ENCODE measurements at regions not wholly inside any gene's neighbourhood (a gene's known extent, or its start where the extent isn't known, plus 50 kb on each side); places are given as distances from the start of the nearest gene placed in this dataset.
"Not testable (repeated sequence)": the region's sequence is repeated elsewhere in the genome, so short reads cannot be mapped to it uniquely, and the experiment has no call there.

GRCh38 chr10:34889004-34889869 lies 74.1 kb upstream of the PARD3 start:
- Histone ChIP-seq H3K36me3 (ENCODE audit: control insufficient read depth in 2 of 2, insufficient read depth in 2 of 2, low read length in 2 of 2) (no peaks in the 10 kb centered on the region), H3K27ac (ENCODE audit: low read length) (no peak overlapping the region), H3K27me3 (ENCODE audit: control insufficient read depth in 1 of 2, insufficient read depth in 2 of 2, low read length in 2 of 2) (no peaks in the 10 kb centered on the region), H3K9ac (ENCODE audit: low read length in 2 of 2) (no peak overlapping the region), H3K9me3 (ENCODE audit: control insufficient read depth in 2 of 2, low read length in 2 of 2) (no peaks in the 10 kb centered on the region), H3K4me3 (ENCODE audit: low read length in 2 of 2) (no peak overlapping the region), H3K4me1 (ENCODE audit: control insufficient read depth, insufficient read depth, low read length) (no peaks in the 10 kb centered on the region)

DNA sequence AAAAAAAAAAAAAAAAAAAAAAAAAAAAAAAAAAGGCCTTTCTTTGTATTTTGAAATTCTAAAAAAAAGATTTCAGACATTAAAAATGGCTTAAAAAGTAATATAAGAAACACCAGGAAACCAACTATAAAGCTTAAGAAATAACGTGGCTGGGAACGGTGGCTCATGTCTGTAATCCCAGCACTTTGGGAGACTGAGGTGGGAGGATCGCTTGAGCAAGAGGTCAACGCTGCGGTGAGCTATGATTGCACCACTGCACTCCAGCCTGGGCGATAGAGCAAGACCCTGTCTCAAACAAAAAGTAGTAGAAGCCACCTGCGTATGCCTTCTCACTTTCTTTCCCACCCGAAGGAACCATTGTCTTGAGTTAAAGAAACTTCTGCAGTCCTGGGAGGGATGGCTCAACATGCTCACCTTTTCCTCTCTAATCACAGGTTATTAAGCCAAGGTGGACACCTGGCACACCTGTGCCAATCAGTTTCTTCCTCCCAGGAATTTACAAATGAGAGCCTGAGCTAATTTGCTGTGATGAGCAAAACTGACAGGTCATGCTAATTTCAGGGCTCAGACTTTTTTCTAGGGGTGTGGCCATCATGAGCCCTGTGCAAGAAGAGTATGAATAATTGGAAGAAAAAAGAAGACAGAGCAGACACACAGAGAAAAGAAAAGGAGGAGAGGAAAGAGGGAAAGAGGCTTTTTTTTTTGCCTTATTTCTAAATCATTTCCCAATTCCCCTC lies 72.0 kb upstream of the PARD3 start:
- no peaks in the 10 kb centered on the region for H3K9me3 ChIP-seq (ENCODE audit: control insufficient read depth in 2 of 2, low read length in 2 of 2)
- no peaks in the 10 kb centered on the region for H3K4me1 ChIP-seq (ENCODE audit: control insufficient read depth, insufficient read depth, low read length)
- no peak overlapping the region for H3K9ac ChIP-seq (ENCODE audit: low read length in 2 of 2)
- H3K27me3 ChIP-seq (ENCODE audit: control insufficient read depth in 1 of 2, insufficient read depth in 2 of 2, low read length in 2 of 2) = no peaks in the 10 kb centered on the region
- no peaks in the 10 kb centered on the region for H3K36me3 ChIP-seq (ENCODE audit: control insufficient read depth in 2 of 2, insufficient read depth in 2 of 2, low read length in 2 of 2)
- no peak overlapping the region for H3K4me3 ChIP-seq (ENCODE audit: low read length in 2 of 2)
- H3K27ac ChIP-seq (ENCODE audit: low read length) = no peak overlapping the region

- H3K4me3 ChIP-seq (ENCODE audit: low read length in 2 of 2) = no peak overlapping the region
- H3K27me3 ChIP-seq (ENCODE audit: control insufficient read depth in 1 of 2, insufficient read depth in 2 of 2, low read length in 2 of 2) = no peaks in the 10 kb centered on the region
Measured at GRCh38 chr10:34885898-34886297, 70.8 kb upstream of the PARD3 start.

GRCh38 chr10:34885011-34885410 lies 69.9 kb upstream of the PARD3 start:
- H3K36me3 ChIP-seq (ENCODE audit: control insufficient read depth in 2 of 2, insufficient read depth in 2 of 2, low read length in 2 of 2) = no peaks in the 10 kb centered on the region
- no peaks in the 10 kb centered on the region for H3K9me3 ChIP-seq (ENCODE audit: control insufficient read depth in 2 of 2, low read length in 2 of 2)
- H3K4me1 ChIP-seq (ENCODE audit: control insufficient read depth, insufficient read depth, low read length) = no peaks in the 10 kb centered on the region
- no peaks in the 10 kb centered on the region for H3K27me3 ChIP-seq (ENCODE audit: control insufficient read depth in 1 of 2, insufficient read depth in 2 of 2, low read length in 2 of 2)
- H3K4me3 ChIP-seq (ENCODE audit: low read length in 2 of 2) = no peak overlapping the region
- no peak overlapping the region for H3K9ac ChIP-seq (ENCODE audit: low read length in 2 of 2)
- H3K27ac ChIP-seq (ENCODE audit: low read length) = no peak overlapping the region

More at GRCh38 chr10:34885898-34886297, 70.8 kb upstream of the PARD3 start:
- Histone ChIP-seq H3K9me3 (ENCODE audit: control insufficient read depth in 2 of 2, low read length in 2 of 2) (no peaks in the 10 kb centered on the region), H3K36me3 (ENCODE audit: control insufficient read depth in 2 of 2, insufficient read depth in 2 of 2, low read length in 2 of 2) (no peaks in the 10 kb centered on the region), H3K4me1 (ENCODE audit: control insufficient read depth, insufficient read depth, low read length) (no peaks in the 10 kb centered on the region), H3K9ac (ENCODE audit: low read length in 2 of 2) (no peak overlapping the region), H3K27ac (ENCODE audit: low read length) (no peak overlapping the region)

DNA sequence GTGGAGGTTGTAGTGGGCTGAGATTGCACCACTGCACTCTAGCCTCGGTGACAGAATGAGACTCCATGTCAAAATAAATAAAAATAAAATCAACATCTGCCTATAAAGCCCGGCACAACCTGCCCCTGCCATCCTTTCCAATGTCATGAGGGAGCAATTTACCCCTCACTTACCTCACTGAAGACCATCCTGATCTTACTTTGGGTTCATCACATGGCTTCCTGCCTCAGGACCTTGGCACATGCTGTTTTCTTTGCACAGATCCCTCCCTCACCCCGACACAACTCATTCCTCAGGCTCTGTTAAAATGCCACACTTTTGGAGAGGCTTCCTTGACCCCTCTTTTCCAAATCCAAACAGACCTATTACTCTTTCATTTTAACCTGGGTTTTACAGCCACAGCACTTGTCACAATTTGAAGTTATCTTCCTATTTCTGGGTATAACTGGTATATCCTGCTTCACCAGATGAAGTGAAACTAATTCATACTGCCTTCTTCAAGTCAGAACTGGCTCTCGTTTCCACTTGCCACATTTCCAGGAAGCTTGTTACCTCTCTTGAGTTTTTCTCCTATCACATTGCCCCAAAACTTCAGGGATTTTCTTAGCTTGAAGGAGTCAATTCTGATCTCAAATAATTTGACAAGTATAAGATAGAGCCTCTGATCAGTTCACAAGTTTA lies 69.3 kb upstream of the PARD3 start:
- H3K27ac ChIP-seq (ENCODE audit: low read length) = no peak overlapping the region

DNA sequence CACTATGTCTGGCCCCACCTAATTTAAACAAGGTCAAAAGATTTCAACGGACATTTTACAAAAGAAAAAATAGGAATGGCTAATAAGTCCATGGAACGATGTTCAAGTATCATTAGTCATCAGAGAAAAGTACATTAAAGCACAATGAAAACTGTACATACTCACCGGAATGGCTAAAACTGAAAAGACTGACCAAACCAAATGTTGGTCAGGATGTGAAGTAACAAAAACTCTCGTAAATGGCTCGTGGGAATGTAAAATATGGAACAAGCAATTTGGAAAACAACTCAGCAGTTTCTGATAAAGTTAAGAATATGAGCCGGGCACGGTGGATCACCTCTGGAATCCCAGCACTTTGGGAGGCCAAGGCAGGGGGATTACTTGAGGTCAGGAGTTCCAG lies 65.7 kb upstream of the PARD3 start:
- Histone ChIP-seq H3K9me3 (ENCODE audit: control insufficient read depth in 2 of 2, low read length in 2 of 2) (no peaks in the 10 kb centered on the region), H3K4me3 (ENCODE audit: low read length in 2 of 2) (no peak overlapping the region), H3K9ac (ENCODE audit: low read length in 2 of 2) (no peak overlapping the region)

More for the DNA sequence above, 69.3 kb upstream of the PARD3 start:
- no peak overlapping the region for H3K9ac ChIP-seq (ENCODE audit: low read length in 2 of 2)
- no peaks in the 10 kb centered on the region for H3K4me1 ChIP-seq (ENCODE audit: control insufficient read depth, insufficient read depth, low read length)
- H3K36me3 ChIP-seq (ENCODE audit: control insufficient read depth in 2 of 2, insufficient read depth in 2 of 2, low read length in 2 of 2) = no peaks in the 10 kb centered on the region
- no peaks in the 10 kb centered on the region for H3K27me3 ChIP-seq (ENCODE audit: control insufficient read depth in 1 of 2, insufficient read depth in 2 of 2, low read length in 2 of 2)
- no peaks in the 10 kb centered on the region for H3K9me3 ChIP-seq (ENCODE audit: control insufficient read depth in 2 of 2, low read length in 2 of 2)
- H3K4me3 ChIP-seq (ENCODE audit: low read length in 2 of 2) = no peak overlapping the region

GRCh38 chr10:34878651-34879050 lies 63.6 kb upstream of the PARD3 start:
- H3K4me3 ChIP-seq (ENCODE audit: low read length in 2 of 2); H3K27me3 ChIP-seq (ENCODE audit: control insufficient read depth in 1 of 2, insufficient read depth in 2 of 2, low read length in 2 of 2); H3K36me3 ChIP-seq (ENCODE audit: control insufficient read depth in 2 of 2, insufficient read depth in 2 of 2, low read length in 2 of 2); H3K4me1 ChIP-seq (ENCODE audit: control insufficient read depth, insufficient read depth, low read length); H3K9ac ChIP-seq (ENCODE audit: low read length in 2 of 2); H3K9me3 ChIP-seq (ENCODE audit: control insufficient read depth in 2 of 2, low read length in 2 of 2); H3K27ac ChIP-seq (ENCODE audit: low read length): not testable (repeated sequence)

More for the DNA sequence above, 65.7 kb upstream of the PARD3 start:
- Histone ChIP-seq H3K4me1 (ENCODE audit: control insufficient read depth, insufficient read depth, low read length) (no peaks in the 10 kb centered on the region), H3K36me3 (ENCODE audit: control insufficient read depth in 2 of 2, insufficient read depth in 2 of 2, low read length in 2 of 2) (no peaks in the 10 kb centered on the region), H3K27ac (ENCODE audit: low read length) (no peak overlapping the region), H3K27me3 (ENCODE audit: control insufficient read depth in 1 of 2, insufficient read depth in 2 of 2, low read length in 2 of 2) (no peaks in the 10 kb centered on the region)

- Histone ChIP-seq H3K4me1 (ENCODE audit: control insufficient read depth, insufficient read depth, low read length) (no peaks in the 10 kb centered on the region), H3K27ac (ENCODE audit: low read length) (no peak overlapping the region), H3K36me3 (ENCODE audit: control insufficient read depth in 2 of 2, insufficient read depth in 2 of 2, low read length in 2 of 2) (no peaks in the 10 kb centered on the region), H3K4me3 (ENCODE audit: low read length in 2 of 2) (no peak overlapping the region), H3K27me3 (ENCODE audit: control insufficient read depth in 1 of 2, insufficient read depth in 2 of 2, low read length in 2 of 2) (no peaks in the 10 kb centered on the region), H3K9me3 (ENCODE audit: control insufficient read depth in 2 of 2, low read length in 2 of 2) (no peaks in the 10 kb centered on the region), H3K9ac (ENCODE audit: low read length in 2 of 2) (no peak overlapping the region)
Measured at GRCh38 chr10:34875061-34875460, 60.0 kb upstream of the PARD3 start.

DNA sequence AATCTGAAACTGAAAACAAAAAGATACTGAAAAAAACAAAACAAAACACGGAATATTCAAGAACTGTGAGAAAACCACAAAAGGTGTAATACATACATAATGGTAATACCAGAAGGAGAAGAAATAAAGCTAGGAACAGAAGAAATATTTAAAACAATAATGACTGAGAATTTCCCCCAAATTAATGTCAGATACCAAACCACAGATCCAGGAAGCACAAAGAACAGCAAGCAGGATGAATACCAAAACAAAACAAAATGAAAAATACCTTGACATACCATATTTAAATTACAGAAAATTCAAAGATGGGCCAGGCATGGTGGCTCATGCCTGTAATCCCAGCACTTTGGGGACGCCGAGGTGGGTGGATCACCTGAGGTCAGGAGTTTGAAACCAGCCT lies 57.7 kb upstream of the PARD3 start:
- Histone ChIP-seq H3K9me3 (ENCODE audit: control insufficient read depth in 2 of 2, low read length in 2 of 2) (no peaks in the 10 kb centered on the region), H3K9ac (ENCODE audit: low read length in 2 of 2) (no peak overlapping the region), H3K4me1 (ENCODE audit: control insufficient read depth, insufficient read depth, low read length) (no peaks in the 10 kb centered on the region), H3K27me3 (ENCODE audit: control insufficient read depth in 1 of 2, insufficient read depth in 2 of 2, low read length in 2 of 2) (no peaks in the 10 kb centered on the region), H3K36me3 (ENCODE audit: control insufficient read depth in 2 of 2, insufficient read depth in 2 of 2, low read length in 2 of 2) (no peaks in the 10 kb centered on the region), H3K4me3 (ENCODE audit: low read length in 2 of 2) (no peak overlapping the region), H3K27ac (ENCODE audit: low read length) (no peak overlapping the region)

DNA sequence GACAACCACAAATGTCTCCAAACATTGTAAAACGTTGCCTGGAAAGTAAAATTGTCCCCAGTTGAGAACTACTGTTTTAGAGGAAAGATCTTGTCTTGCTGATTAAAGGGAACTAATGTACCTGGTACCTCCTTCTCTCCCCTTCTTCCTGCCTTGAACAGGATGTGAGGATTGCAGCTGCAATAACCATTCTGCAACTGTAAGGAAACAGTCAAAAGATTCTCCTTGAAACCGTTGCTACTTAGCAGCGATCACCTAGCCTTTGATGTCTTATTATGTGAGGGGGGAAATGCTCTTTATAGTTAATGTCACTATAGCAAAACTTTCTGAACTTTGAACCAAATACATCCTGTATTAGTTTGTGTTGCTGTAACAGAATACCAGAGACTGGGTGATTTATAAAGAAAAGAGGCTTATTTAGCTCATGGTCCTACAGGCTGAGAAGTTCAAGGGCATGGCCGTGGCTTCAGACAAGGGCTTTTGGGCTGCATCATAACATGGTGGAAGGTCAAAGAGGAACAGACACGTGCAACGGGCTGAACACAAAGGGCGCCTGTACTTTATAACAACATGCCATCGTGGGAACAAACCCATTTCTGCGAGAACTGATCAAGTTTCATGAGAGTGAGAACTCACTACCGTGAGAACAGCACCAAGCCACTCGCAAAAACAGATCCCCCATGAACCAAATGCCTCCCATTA lies 54.2 kb upstream of the PARD3 start:
- Histone ChIP-seq H3K4me1 (ENCODE audit: control insufficient read depth, insufficient read depth, low read length) (no peaks in the 10 kb centered on the region), H3K36me3 (ENCODE audit: control insufficient read depth in 2 of 2, insufficient read depth in 2 of 2, low read length in 2 of 2) (no peaks in the 10 kb centered on the region), H3K4me3 (ENCODE audit: low read length in 2 of 2) (no peak overlapping the region), H3K27me3 (ENCODE audit: control insufficient read depth in 1 of 2, insufficient read depth in 2 of 2, low read length in 2 of 2) (no peaks in the 10 kb centered on the region), H3K27ac (ENCODE audit: low read length) (no peak overlapping the region), H3K9me3 (ENCODE audit: control insufficient read depth in 2 of 2, low read length in 2 of 2) (no peaks in the 10 kb centered on the region), H3K9ac (ENCODE audit: low read length in 2 of 2) (no peak overlapping the region)

Measured in stomach smooth muscle (tissue), 2 donors.